ENCODE measurements at regions not wholly inside any gene's neighbourhood (a gene's known extent, or its start where the extent isn't known, plus 50 kb on each side); places are given as distances from the start of the nearest gene placed in this dataset.
A peak's percentile ranks its signal among the peaks of the same experiment; 100 is the strongest.

- Mint-ChIP-seq H3K4me3 (no peak overlapping the region), H3K9me3 (no peaks in the 10 kb centered on the region), H3K27ac (no peak overlapping the region), H3K27me3 (no peaks in the 10 kb centered on the region), H3K4me1 (peaks cover 7% of the 10 kb centered on the region)
- no peak for ATAC-seq
- no peak for DNase-seq
These were observed 175.2 kb upstream of the TET2 start for GRCh38 chr4:104971462-104971861.

DNA sequence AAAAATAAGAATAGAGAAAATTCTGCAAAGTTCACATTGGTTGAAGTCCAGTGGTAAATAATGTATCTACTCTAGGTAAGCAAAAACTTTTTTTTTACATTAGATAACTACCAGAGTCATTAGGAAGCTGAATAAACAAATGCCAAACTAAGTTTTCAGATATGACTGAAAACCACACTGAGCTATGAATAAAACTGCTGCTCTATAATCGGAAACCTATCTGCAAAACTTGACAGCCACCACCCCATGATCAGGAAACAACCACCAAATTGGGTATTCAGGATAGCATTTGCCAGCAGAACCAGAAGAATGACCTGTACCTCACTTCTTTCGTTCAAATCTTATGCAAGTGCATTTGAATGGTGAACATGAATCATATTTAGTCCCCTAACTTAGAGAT lies 173.0 kb upstream of the TET2 start:
- Mint-ChIP-seq H3K27me3 (no peaks in the 10 kb centered on the region), H3K27ac (no peak overlapping the region), H3K9me3 (peaks cover 0 to under 1% of the 10 kb centered on the region in 2 donors), H3K4me3 (no peak overlapping the region), H3K4me1 (no peaks in the 10 kb centered on the region)
- ATAC-seq, result no peak
- DNase-seq, result no peak

- peaks cover 7 to 19% of the 10 kb centered on the region in 2 donors for H3K9me3 Mint-ChIP-seq
- no peak for DNase-seq
- H3K4me1 Mint-ChIP-seq, result no peaks in the 10 kb centered on the region
- no peak overlapping the region for H3K4me3 Mint-ChIP-seq
- no peak overlapping the region for H3K27ac Mint-ChIP-seq
- no peaks in the 10 kb centered on the region for H3K27me3 Mint-ChIP-seq
- peak; percentile 15 for ATAC-seq
These were observed 171.1 kb upstream of the TET2 start for GRCh38 chr4:104975617-104976016.

DNA sequence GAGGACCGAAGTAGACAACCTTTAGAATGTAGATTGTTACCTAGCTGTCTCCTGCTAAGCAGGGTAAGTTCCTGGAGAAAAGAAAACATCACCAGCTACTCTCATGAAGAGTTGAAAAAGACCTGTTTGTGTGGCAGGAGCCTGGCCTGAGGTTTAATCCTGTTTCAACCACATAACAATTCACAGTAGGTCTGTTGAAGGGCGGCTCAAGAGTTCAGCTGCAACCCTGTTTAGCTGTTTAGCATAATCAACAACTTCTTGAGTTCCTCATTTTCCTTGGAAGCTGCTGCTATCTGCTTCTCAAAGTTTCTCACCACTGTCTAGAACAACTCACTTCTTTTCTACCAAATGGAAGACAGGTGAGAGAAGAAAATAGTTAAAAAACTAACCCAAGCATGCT lies 170.4 kb upstream of the TET2 start:
- Mint-ChIP-seq H3K27me3 (no peaks in the 10 kb centered on the region), H3K4me1 (no peaks in the 10 kb centered on the region), H3K4me3 (no peak overlapping the region), H3K9me3 (peaks cover 12 to 24% of the 10 kb centered on the region in 2 donors), H3K27ac (no peak overlapping the region)
- DNase-seq (no peak), ATAC-seq (no peak)

DNA sequence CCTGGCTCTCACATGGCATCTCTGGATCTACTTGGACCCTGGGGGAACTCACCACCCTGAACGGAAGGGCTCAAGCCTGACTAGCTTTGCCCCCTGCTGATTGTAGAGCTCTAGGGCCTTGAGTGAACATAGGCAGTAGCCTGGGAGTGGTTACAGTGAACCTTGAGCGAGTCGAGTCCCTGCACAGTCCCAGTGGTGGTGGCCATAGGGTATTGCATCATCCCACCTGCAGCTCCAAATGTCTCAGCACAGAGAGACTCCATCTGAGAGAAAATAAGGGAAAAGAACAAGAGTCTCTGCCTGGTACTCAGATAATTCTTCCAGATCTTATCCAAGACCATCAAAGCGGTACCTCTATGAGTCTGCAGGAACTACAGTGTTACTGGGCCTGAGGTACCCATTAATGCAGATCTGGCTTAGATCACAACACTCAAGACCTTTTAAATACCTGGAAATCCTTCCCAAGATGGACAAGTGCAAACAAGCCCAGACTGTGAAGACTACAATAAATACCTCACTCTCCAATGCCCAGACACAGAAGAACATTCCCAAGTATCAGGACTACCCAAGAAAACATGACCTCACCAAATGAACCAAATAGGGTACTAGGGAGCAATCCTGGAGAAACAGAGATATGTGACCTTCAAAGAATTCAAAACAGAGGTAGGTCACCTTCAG lies 167.5 kb upstream of the TET2 start:
- Mint-ChIP-seq H3K4me3 (no peak overlapping the region), H3K9me3 (peaks cover 23 to 24% of the 10 kb centered on the region in 2 donors), H3K4me1 (no peaks in the 10 kb centered on the region), H3K27ac (no peak overlapping the region), H3K27me3 (no peaks in the 10 kb centered on the region)
- no peak for ATAC-seq
- DNase-seq, result no peak

GRCh38 chr4:104983615-104984179 lies 163.0 kb upstream of the TET2 start:
- DNase-seq (no peak), ATAC-seq (no peak)
- Mint-ChIP-seq H3K4me1 (no peaks in the 10 kb centered on the region), H3K9me3 (peaks cover 24 to 27% of the 10 kb centered on the region in 2 donors), H3K27me3 (no peaks in the 10 kb centered on the region), H3K4me3 (no peak overlapping the region), H3K27ac (no peak overlapping the region)

DNA sequence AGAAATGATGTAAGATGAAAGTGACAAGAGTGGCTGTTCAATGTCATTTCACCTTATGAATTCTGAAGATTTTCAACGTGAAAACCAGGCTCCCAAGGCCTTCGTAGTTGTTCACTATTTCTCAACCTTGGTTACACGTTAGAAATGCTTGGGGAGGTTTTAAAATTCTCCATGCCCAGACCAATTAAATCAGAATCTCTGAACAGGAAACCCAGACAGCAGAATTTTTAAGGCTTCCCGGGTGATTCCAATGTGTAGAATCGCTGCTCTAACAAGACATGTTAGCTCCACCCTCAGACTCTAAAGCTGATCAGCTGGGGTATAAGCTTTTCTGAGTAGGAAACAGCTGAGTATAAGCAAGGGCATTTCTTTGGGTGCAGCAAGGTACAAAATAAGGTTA lies 160.4 kb upstream of the TET2 start:
- ATAC-seq, result no peak
- H3K4me3 Mint-ChIP-seq, result no peak overlapping the region

DNA sequence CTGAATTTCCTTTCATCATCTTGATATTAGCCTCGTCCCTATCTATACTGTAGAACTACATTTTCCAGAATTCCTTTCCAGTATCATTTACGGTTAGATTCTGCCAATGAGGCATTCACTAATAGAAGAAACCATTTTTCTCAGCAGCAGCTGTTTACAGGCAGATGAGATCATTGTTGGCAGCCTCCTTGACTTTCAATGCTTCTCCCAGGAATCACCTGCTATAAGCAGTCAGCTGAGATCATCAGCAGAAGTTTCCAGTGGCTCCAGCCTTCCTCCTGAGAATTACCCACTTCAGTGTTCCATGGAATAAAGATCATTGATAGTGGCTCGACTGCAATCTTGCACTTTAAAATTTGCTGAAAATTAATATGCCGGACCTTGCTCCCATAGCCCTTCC lies 157.3 kb upstream of the TET2 start:
- ATAC-seq, result no peak
- H3K27ac Mint-ChIP-seq, result no peak overlapping the region
- H3K9me3 Mint-ChIP-seq, result peaks cover 8 to 26% of the 10 kb centered on the region in 2 donors
- H3K4me3 Mint-ChIP-seq, result no peak overlapping the region
- DNase-seq, result no peak
- H3K4me1 Mint-ChIP-seq, result no peaks in the 10 kb centered on the region
- H3K27me3 Mint-ChIP-seq, result no peaks in the 10 kb centered on the region

More for the DNA sequence above, 160.4 kb upstream of the TET2 start:
- DNase-seq, result no peak
- peaks cover 0 to 15% of the 10 kb centered on the region in 2 donors for H3K9me3 Mint-ChIP-seq
- H3K27ac Mint-ChIP-seq, result no peak overlapping the region
- H3K4me1 Mint-ChIP-seq, result no peaks in the 10 kb centered on the region
- H3K27me3 Mint-ChIP-seq, result no peaks in the 10 kb centered on the region

- Mint-ChIP-seq H3K9me3 (peaks cover 5 to 6% of the 10 kb centered on the region in 2 donors), H3K4me3 (no peak overlapping the region), H3K27me3 (no peaks in the 10 kb centered on the region), H3K4me1 (no peaks in the 10 kb centered on the region), H3K27ac (no peak overlapping the region)
- no peak for ATAC-seq
- no peak for DNase-seq
These were observed 144.4 kb upstream of the TET2 start for GRCh38 chr4:105002278-105002677.

DNA sequence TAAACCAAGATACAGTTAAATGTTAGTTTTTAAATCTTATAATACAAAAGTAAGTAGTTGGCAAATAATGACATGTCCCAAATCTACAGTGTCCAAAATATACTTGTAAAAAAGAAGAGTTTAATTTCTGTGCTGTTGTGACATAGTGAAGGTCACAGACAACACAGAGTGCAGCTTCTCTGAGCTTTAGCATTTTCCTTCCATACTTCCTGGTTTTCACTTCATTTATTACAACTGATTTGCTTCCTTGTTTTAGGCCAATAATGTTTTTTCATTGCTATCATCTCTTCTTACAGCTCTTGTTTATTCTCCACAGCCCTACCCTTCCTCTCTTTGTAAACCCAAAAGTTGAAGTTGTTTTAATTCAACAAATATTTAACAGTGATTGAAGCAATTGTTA lies 132.4 kb upstream of the TET2 start:
- H3K4me3 Mint-ChIP-seq, result no peak overlapping the region
- no peaks in the 10 kb centered on the region for H3K27me3 Mint-ChIP-seq
- H3K27ac Mint-ChIP-seq, result no peak overlapping the region
- DNase-seq (no peak), ATAC-seq (no peak)
- H3K9me3 Mint-ChIP-seq, result peaks cover 12 to 16% of the 10 kb centered on the region in 2 donors
- no peaks in the 10 kb centered on the region for H3K4me1 Mint-ChIP-seq

DNA sequence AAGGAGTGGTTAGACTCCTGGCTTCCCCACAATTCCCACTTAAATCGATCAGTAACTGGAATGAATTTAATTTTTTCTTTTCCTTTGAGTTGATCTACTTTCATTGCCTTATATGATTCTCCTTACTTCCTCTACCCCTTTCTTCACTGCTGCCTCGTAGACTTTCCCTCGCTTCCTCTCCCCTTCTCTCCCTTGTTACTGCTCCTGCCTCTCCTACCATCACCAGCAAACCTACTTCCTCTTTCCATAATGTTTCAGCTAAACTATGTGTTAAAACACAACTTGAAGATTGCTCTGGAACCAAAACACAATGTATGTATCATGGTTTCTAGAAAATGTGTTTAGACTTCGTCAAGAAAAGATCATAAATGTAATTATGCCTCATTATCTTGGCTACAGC lies 132.0 kb upstream of the TET2 start:
- no peaks in the 10 kb centered on the region for H3K4me1 Mint-ChIP-seq
- no peak overlapping the region for H3K27ac Mint-ChIP-seq
- ATAC-seq (no peak), DNase-seq (no peak)
- H3K4me3 Mint-ChIP-seq, result no peak overlapping the region
- H3K9me3 Mint-ChIP-seq, result peaks cover 10 to 16% of the 10 kb centered on the region in 2 donors
- no peaks in the 10 kb centered on the region for H3K27me3 Mint-ChIP-seq

GRCh38 chr4:105015750-105016149 lies 130.9 kb upstream of the TET2 start:
- Mint-ChIP-seq H3K4me3 (no peak overlapping the region), H3K4me1 (no peaks in the 10 kb centered on the region), H3K27ac (no peak overlapping the region), H3K27me3 (no peaks in the 10 kb centered on the region), H3K9me3 (peaks cover 0 to 5% of the 10 kb centered on the region in 2 donors)
- ATAC-seq (no peak), DNase-seq (no peak)

- Mint-ChIP-seq H3K9me3 (peaks cover 27 to 28% of the 10 kb centered on the region in 2 donors), H3K27ac (peak overlapping the region in 1 of 2 donors; percentile 54), H3K27me3 (no peaks in the 10 kb centered on the region), H3K4me1 (no peaks in the 10 kb centered on the region), H3K4me3 (no peak overlapping the region)
- no peak for ATAC-seq
- DNase-seq, result no peak
These were observed 123.6 kb upstream of the TET2 start for GRCh38 chr4:105022811-105023667.

- ATAC-seq (no peak), DNase-seq (no peak)
- Mint-ChIP-seq H3K27me3 (no peaks in the 10 kb centered on the region), H3K4me3 (no peak overlapping the region), H3K27ac (no peak overlapping the region), H3K4me1 (no peaks in the 10 kb centered on the region), H3K9me3 (peaks cover 22 to 30% of the 10 kb centered on the region in 2 donors)
These were observed 123.0 kb upstream of the TET2 start for GRCh38 chr4:105023668-105024055.

GRCh38 chr4:105025263-105026017 lies 121.2 kb upstream of the TET2 start:
- H3K27ac Mint-ChIP-seq, result no peak overlapping the region
- ATAC-seq, result no peak
- H3K4me1 Mint-ChIP-seq, result no peaks in the 10 kb centered on the region
- no peak overlapping the region for H3K4me3 Mint-ChIP-seq
- peaks cover 32 to 42% of the 10 kb centered on the region in 2 donors for H3K9me3 Mint-ChIP-seq
- DNase-seq, result no peak
- no peaks in the 10 kb centered on the region for H3K27me3 Mint-ChIP-seq
